MM.1S (cell line): ENCODE measurements at regions not wholly inside any gene's neighbourhood (a gene's known extent, or its start where the extent isn't known, plus 50 kb on each side); places are given as distances from the start of the nearest gene placed in this dataset.

ENCODE experiments used
- DNase-seq: peaks from one replicate; pipeline ENCODE4 v3.0.0-alpha.2; 2015
- H2AFZ ChIP-seq: fragments of 300-600 bp; sonication (generic); 2 replicates; pipeline ENCODE4 v1.6.0; 2016; ENCODE audit warnings: antibody characterized with exemption, low read length
- H3F3A ChIP-seq: fragments of 300-600 bp; sonication (generic); 2 replicates; pipeline ENCODE4 v1.6.1; 2016; ENCODE audit warnings: mild to moderate bottlenecking, antibody characterized with exemption, low read length, moderate library complexity, mixed read lengths; ENCODE audit not compliant: insufficient read depth
- H3K27ac ChIP-seq: fragments of 300-600 bp; sonication (generic); 2 replicates; pipeline ENCODE4 v1.5.1; 2016; ENCODE audit warnings: mild to moderate bottlenecking, low read length
- H3K27me3 ChIP-seq: fragments of 300-600 bp; sonication (generic); replicated peaks from 2 replicates; pipeline ENCODE4 v1.6.0; 2016; ENCODE audit warnings: low read length; ENCODE audit not compliant: insufficient read depth
- H3K36me3 ChIP-seq: fragments of 300-600 bp; sonication (generic); replicated peaks from 2 replicates; pipeline ENCODE4 v1.6.1; 2016; ENCODE audit warnings: mild to moderate bottlenecking, low read length, mixed read lengths; ENCODE audit not compliant: insufficient read depth
- H3K4me1 ChIP-seq: fragments of 300-600 bp; sonication (generic); 2 replicates; pipeline ENCODE4 v1.6.1; 2016; ENCODE audit warnings: low read length, mixed read lengths
- H3K4me2 ChIP-seq: fragments of 300-600 bp; sonication (generic); 2 replicates; pipeline ENCODE4 v1.6.0; 2016; ENCODE audit warnings: low read depth, low read length
- H3K4me3 ChIP-seq: fragments of 300-600 bp; sonication (generic); 2 replicates; pipeline ENCODE4 v1.5.1; 2016; ENCODE audit warnings: low read length, mixed read lengths
- H3K79me2 ChIP-seq: fragments of 300-600 bp; sonication (generic); 2 replicates; pipeline ENCODE4 v1.6.1; 2016; ENCODE audit warnings: mixed run types, low read length, mixed read lengths
- H3K9ac ChIP-seq: fragments of 300-600 bp; sonication (generic); 2 replicates; pipeline ENCODE4 v1.6.1; 2016; ENCODE audit warnings: low read length, mixed read lengths
- H3K9me2 ChIP-seq: fragments of 300-600 bp; sonication (generic); replicated peaks from 2 replicates; pipeline ENCODE4 v1.6.1; 2016; ENCODE audit warnings: mild to moderate bottlenecking, low read length, mixed read lengths; ENCODE audit not compliant: insufficient read depth
- H3K9me3 ChIP-seq: fragments of 300-600 bp; sonication (generic); replicated peaks from 2 replicates; pipeline ENCODE4 v1.6.1; 2016; ENCODE audit warnings: mild to moderate bottlenecking, low read length, mixed read lengths; ENCODE audit not compliant: insufficient read depth
- H4K20me1 ChIP-seq: fragments of 300-600 bp; sonication (generic); 2 replicates; pipeline ENCODE4 v1.6.1; 2016; ENCODE audit warnings: mild to moderate bottlenecking, low read length, moderate library complexity, mixed read lengths; ENCODE audit not compliant: insufficient read depth
- CTCF ChIP-seq: fragments of 300-600 bp; sonication (generic); IDR thresholded peaks from 2 replicates; pipeline ENCODE4 v1.5.1; 2016; ENCODE audit warnings: antibody characterized with exemption, low read length, mixed read lengths
- EZH2 ChIP-seq: fragments of 300-600 bp; sonication (generic); optimal IDR thresholded peaks from 2 replicates; pipeline ENCODE3; 2017; ENCODE audit warnings: low read depth, mild to moderate bottlenecking, antibody characterized with exemption, low read length, mixed read lengths
- EZH2phosphoT487 ChIP-seq: fragments of 300-600 bp; sonication (generic); IDR thresholded peaks from 2 replicates; pipeline ENCODE4 v1.6.1; 2018; ENCODE audit warnings: antibody characterized with exemption, low read length

DNA sequence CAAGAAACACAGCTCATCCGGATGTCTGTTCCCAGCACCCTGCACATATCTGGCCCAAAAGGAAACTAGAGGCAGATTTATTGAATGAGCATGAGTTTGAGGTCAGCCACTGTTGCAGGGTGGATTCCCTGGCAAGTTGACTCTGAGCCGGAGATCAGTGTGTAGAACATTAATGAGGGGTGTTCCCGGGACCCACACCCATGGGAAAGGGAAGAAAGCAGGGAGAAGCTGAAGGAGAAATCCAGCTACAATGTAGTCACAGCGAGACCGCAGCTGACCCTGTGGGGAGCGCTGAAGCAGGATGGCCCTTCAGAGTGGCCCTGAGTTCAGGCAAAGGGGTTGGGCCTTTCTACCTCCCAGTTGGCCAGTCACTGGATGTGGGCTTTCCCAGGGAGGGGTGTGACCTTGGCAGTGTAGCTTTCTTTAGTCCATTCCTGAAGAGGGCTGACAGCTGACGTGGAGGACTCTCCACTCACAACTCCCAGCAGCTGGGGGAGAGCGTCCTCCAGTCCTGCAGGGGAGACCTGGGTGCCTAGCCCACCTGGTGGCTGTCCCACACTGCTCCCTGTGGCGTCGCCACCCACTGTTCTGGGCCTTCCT lies 324.2 kb upstream of the ZMIZ1 start:
- Histone ChIP-seq H3K27me3 (no peaks in the 10 kb centered on the region), H3K9me2 (no peaks in the 10 kb centered on the region), H3K9me3 (no peaks in the 10 kb centered on the region), H4K20me1 (no peaks in the 10 kb centered on the region), H3K36me3 (no peaks in the 10 kb centered on the region), H3K9ac (no peak overlapping the region), H3K27ac (no peak overlapping the region), H3F3A (no peaks in the 10 kb centered on the region), H3K4me2 (no peak overlapping the region), H2AFZ (no peak overlapping the region), H3K4me1 (no peaks in the 10 kb centered on the region), H3K4me3 (no peak overlapping the region), H3K79me2 (no peaks in the 10 kb centered on the region)
- no peak for TF ChIP-seq CTCF
- no peak for TF ChIP-seq EZH2
- no peak for TF ChIP-seq EZH2phosphoT487
- no peak for DNase-seq

GRCh38 chr10:78745441-78745840 lies 323.3 kb upstream of the ZMIZ1 start:
- no peak overlapping the region for H3K4me3 ChIP-seq
- H4K20me1 ChIP-seq = no peaks in the 10 kb centered on the region
- H3K79me2 ChIP-seq = no peaks in the 10 kb centered on the region
- no peak for DNase-seq
- H3K4me1 ChIP-seq = no peaks in the 10 kb centered on the region
- H3K27ac ChIP-seq = no peak overlapping the region
- H3K9me2 ChIP-seq = no peaks in the 10 kb centered on the region
- H2AFZ ChIP-seq = no peak overlapping the region
- no peak for TF ChIP-seq EZH2phosphoT487
- TF ChIP-seq CTCF = no peak
- no peaks in the 10 kb centered on the region for H3K9me3 ChIP-seq
- H3K4me2 ChIP-seq = no peak overlapping the region
- H3K36me3 ChIP-seq = no peaks in the 10 kb centered on the region
- H3K9ac ChIP-seq = no peak overlapping the region
- H3F3A ChIP-seq = no peaks in the 10 kb centered on the region
- H3K27me3 ChIP-seq = no peaks in the 10 kb centered on the region

DNA sequence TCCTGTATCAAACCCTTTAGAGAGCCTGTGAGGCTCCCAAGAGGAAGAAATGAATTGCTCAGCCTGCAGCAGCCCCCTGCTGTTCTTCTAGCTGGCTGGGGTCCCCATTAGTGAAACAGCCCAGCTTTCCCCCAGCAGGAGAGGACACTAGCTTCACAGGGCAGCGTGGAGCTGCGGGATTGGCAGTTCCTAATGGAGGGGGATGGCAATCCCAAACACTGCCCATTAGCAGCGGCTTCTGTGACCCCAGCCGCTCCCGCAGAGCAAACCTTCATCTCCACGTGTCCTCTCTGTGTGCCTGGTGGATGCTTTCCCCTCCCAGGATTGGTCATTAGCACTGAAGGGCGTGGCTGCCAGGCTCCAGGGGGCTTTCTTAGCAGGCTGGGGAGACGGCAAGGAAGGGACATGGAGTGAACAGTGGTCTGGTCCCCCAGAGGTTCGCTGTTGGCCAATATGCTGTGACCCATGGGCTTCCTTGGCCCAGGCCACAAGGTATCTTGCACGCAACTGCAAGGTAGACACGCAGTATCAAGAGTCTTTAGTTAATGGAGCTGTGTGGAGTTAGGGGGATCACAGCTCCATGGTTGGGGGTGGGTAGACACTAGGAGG lies 322.5 kb upstream of the ZMIZ1 start:
- Histone ChIP-seq H3K9me3 (no peaks in the 10 kb centered on the region), H3K4me1 (no peaks in the 10 kb centered on the region), H3K9ac (no peak overlapping the region), H4K20me1 (no peaks in the 10 kb centered on the region), H2AFZ (no peak overlapping the region), H3K79me2 (no peaks in the 10 kb centered on the region), H3K9me2 (no peaks in the 10 kb centered on the region), H3F3A (no peaks in the 10 kb centered on the region), H3K4me2 (no peak overlapping the region), H3K36me3 (no peaks in the 10 kb centered on the region), H3K27me3 (no peaks in the 10 kb centered on the region), H3K4me3 (no peak overlapping the region), H3K27ac (no peak overlapping the region)
- TF ChIP-seq CTCF (no peak), EZH2phosphoT487 (no peak), EZH2 (no peak)
- no peak for DNase-seq
